Keratinocyte (primary cell): ENCODE measurements at regions not wholly inside any gene's neighbourhood (a gene's known extent, or its start where the extent isn't known, plus 50 kb on each side); places are given as distances from the start of the nearest gene placed in this dataset.

Experiments
- DNase-seq: peaks from one replicate; pipeline ENCODE4 v3.0.0-alpha.2; 2011; ENCODE audit warnings: low read depth, missing footprints, low spot score
- FAIRE-seq: peaks from 2 replicates; lab custom pipeline; 2011; peaks lifted over from hg19 to GRCh38; lab: Jason Lieb, UNC
- H2AFZ ChIP-seq: 2 replicates; pipeline ENCODE4 v1.6.0; 2012; ENCODE audit warnings: low read length, control low read depth, inconsistent platforms; ENCODE audit not compliant: control insufficient read depth
- H3K27ac ChIP-seq: 2 replicates; pipeline ENCODE4 v1.5.1; 2011; ENCODE audit warnings: low read length; ENCODE audit not compliant: control insufficient read depth, insufficient read depth
- H3K27me3 ChIP-seq: 3 replicates; pipeline ENCODE4 v1.6.0; 2011; ENCODE audit warnings: low read length; ENCODE audit not compliant: control insufficient read depth, insufficient read depth; ENCODE audit errors: extremely low read depth
- H3K36me3 ChIP-seq, 2 experiments: 2 replicates in 1 of 2; 3 replicates in 1 of 2; pipeline ENCODE4 v1.5.1; 2011; ENCODE audit warnings: low read length in 2 of 2, mild to moderate bottlenecking in 1 of 2; ENCODE audit not compliant: control insufficient read depth in 2 of 2, insufficient read depth in 2 of 2; ENCODE audit errors: extremely low read depth in 1 of 2
- H3K4me1 ChIP-seq: 3 replicates; pipeline ENCODE4 v1.5.1; 2011; ENCODE audit warnings: low read length; ENCODE audit not compliant: control insufficient read depth, insufficient read depth; ENCODE audit errors: extremely low read depth
- H3K4me2 ChIP-seq: 3 replicates; pipeline ENCODE4 v1.6.0; 2011; ENCODE audit warnings: low read depth, low read length; ENCODE audit not compliant: control insufficient read depth, insufficient read depth; ENCODE audit errors: extremely low read depth
- H3K4me3 ChIP-seq, 3 experiments: fragments of 200-600 bp in 1 of 3; sonication (generic) in 1 of 3; 2 replicates in 2 of 3; 3 replicates in 1 of 3; pipeline ENCODE4 v1.5.1; 2011 to 2016; ENCODE audit warnings: low read length in 3 of 3, mild to moderate bottlenecking in 3 of 3, control low read depth in 2 of 3, inconsistent platforms in 1 of 3, low read depth in 1 of 3, mixed read lengths in 1 of 3, mixed run types in 1 of 3, moderate library complexity in 1 of 3; ENCODE audit not compliant: control insufficient read depth in 2 of 3, insufficient read depth in 2 of 3; ENCODE audit errors: extremely low read depth in 1 of 3
- H3K79me2 ChIP-seq: 2 replicates; pipeline ENCODE4 v1.6.0; 2012; ENCODE audit warnings: low read length; ENCODE audit not compliant: control insufficient read depth, insufficient read depth
- H3K9ac ChIP-seq: 3 replicates; pipeline ENCODE4 v1.6.0; 2011; ENCODE audit warnings: low read length; ENCODE audit not compliant: control insufficient read depth, insufficient read depth; ENCODE audit errors: extremely low read depth
- H3K9me1 ChIP-seq: 3 replicates; pipeline ENCODE4 v1.6.0; 2011; ENCODE audit warnings: low read length; ENCODE audit not compliant: control insufficient read depth, insufficient read depth; ENCODE audit errors: extremely low read depth
- H3K9me3 ChIP-seq: 2 replicates; pipeline ENCODE4 v1.5.1; 2012; ENCODE audit warnings: low read depth, low read length; ENCODE audit not compliant: control insufficient read depth
- H4K20me1 ChIP-seq: 3 replicates; pipeline ENCODE4 v1.6.0; 2011; ENCODE audit warnings: low read length; ENCODE audit not compliant: control insufficient read depth, insufficient read depth; ENCODE audit errors: extremely low read depth
- CTCF ChIP-seq, 3 experiments: IDR thresholded peaks in 1 of 3; conservative IDR thresholded peaks in 1 of 3; optimal IDR thresholded peaks in 1 of 3; 2 replicates in 2 of 3; 3 replicates in 1 of 3; pipeline versions ENCODE3 to v1.5.1; 2011; ENCODE audit warnings: low read length in 3 of 3, mild to moderate bottlenecking in 3 of 3, moderate library complexity in 2 of 3, control low read depth in 1 of 3, inconsistent platforms in 1 of 3; ENCODE audit not compliant: insufficient read depth in 2 of 3; ENCODE audit errors: extremely low read depth in 1 of 3
- EZH2 ChIP-seq: IDR thresholded peaks from one replicate; pipeline ENCODE4 v1.6.1; 2012; ENCODE audit warnings: inconsistent platforms, mild to moderate bottlenecking, low read length, moderate library complexity
- dilution Hi-C: fragments of 300-500 bp; cut with MboI; formaldehyde crosslinking; loops from one replicate; pipeline ENCODE4 v1.7.0; 2020; ENCODE audit warnings: low sequenced_read_pairs; ENCODE audit not compliant: extremely low pct_ligation_motif_present

- H2AFZ ChIP-seq: no peak overlapping the region
- DNase-seq (no peak), FAIRE-seq (no peak)
- no peaks in the 10 kb centered on the region for H3K4me1 ChIP-seq
- H3K27me3 ChIP-seq: no peaks in the 10 kb centered on the region
- H3K9me3 ChIP-seq: no peaks in the 10 kb centered on the region
- dilution Hi-C loops: no loop called here
- H3K9me1 ChIP-seq: no peaks in the 10 kb centered on the region
- H3K4me2 ChIP-seq: no peak overlapping the region
- H4K20me1 ChIP-seq: no peaks in the 10 kb centered on the region
- no peak overlapping the region for H3K4me3 ChIP-seq
- H3K27ac ChIP-seq: no peak overlapping the region
- no peaks in the 10 kb centered on the region for H3K36me3 ChIP-seq
- no peak overlapping the region for H3K9ac ChIP-seq
- TF ChIP-seq CTCF (optimal IDR thresholded peaks at IDR 0.05 in 1 of 3, IDR thresholded peaks at IDR 0.05 in 1 of 3, conservative IDR thresholded peaks at IDR 0.05 in 1 of 3; ENCODE audit: extremely low read depth in 1 of 3, insufficient read depth in 2 of 3, low read length in 3 of 3): no peak
- TF ChIP-seq EZH2: no peak
- H3K79me2 ChIP-seq: no peaks in the 10 kb centered on the region
Measured at GRCh38 chr6:61044011-61044410, 1242.0 kb downstream of the KHDRBS2 start.
